K562 (cell line): ENCODE measurements at regions not wholly inside any gene's neighbourhood (a gene's known extent, or its start where the extent isn't known, plus 50 kb on each side); places are given as distances from the start of the nearest gene placed in this dataset.

ENCODE experiments used
- ATAC-seq: fragments of 200-7000 bp; cut with Tn5 transposase; 3 replicates; pipeline ENCODE4 v1.9.1; 2020; ENCODE audit warnings: moderate library complexity
- BruUV-seq: library from RNA; stranded (reverse); fragments of 400-500 nt; replicated peaks from 2 replicates; lab custom pipeline; 2021; lab: Mats Ljungman, UMichigan
- CTCF ChIA-PET: fragments of 300-600 bp; formaldehyde crosslinking; extraction: SDS; loops from one replicate; lab custom pipeline; 2021; ENCODE audit warnings: low intra/inter-chr PET ratio; lab: Yijun Ruan, JAX
- POLR2A ChIA-PET: fragments of 300-600, 350-650 bp; sonication (Branson Sonifier 250); formaldehyde crosslinking; extraction: SDS; loops from one replicate; lab custom pipeline; 2021; ENCODE audit warnings: antibody characterized with exemption, inconsistent platforms; lab: Yijun Ruan, JAX
- DNase-seq, 4 experiments: peaks; one replicate each; pipeline versions ENCODE4 v3.0.0 to v3.0.0-alpha.2; 2011 to 2018; ENCODE audit warnings: low spot score in 3 of 4, mixed read lengths in 3 of 4; ENCODE audit errors: extremely low read depth in 1 of 4
- FAIRE-seq: peaks from 2 replicates; lab custom pipeline; 2011; peaks lifted over from hg19 to GRCh38; lab: Jason Lieb, UNC
- H2AFZ ChIP-seq: 2 replicates; pipeline ENCODE4 v1.6.0; 2011; ENCODE audit warnings: low read depth, low read length, control low read depth, inconsistent platforms
- H3K27ac ChIP-seq: fragments of 200-600 bp; 3 replicates; pipeline ENCODE4 v1.8.0; 2011; ENCODE audit warnings: low read depth, mild to moderate bottlenecking, control low read depth, inconsistent platforms, low read length, moderate library complexity, mixed read lengths; ENCODE audit errors: extremely low read depth
- H3K27me3 ChIP-seq, 2 experiments: fragments of 300-600 bp in 1 of 2; 2 replicates in 1 of 2; 3 replicates in 1 of 2; pipeline versions ENCODE4 v1.6.0 to v1.8.0; 2011; ENCODE audit warnings: inconsistent platforms in 2 of 2, low read length in 2 of 2, mild to moderate bottlenecking in 1 of 2, mixed read lengths in 1 of 2, moderate library complexity in 1 of 2; ENCODE audit not compliant: control insufficient read depth in 2 of 2, insufficient read depth in 2 of 2
- H3K36me3 ChIP-seq: fragments of 300-600 bp; 3 replicates; pipeline ENCODE4 v1.8.0; 2011; ENCODE audit warnings: mild to moderate bottlenecking, low read length, inconsistent platforms; ENCODE audit not compliant: control insufficient read depth, insufficient read depth
- H3K4me1 ChIP-seq, 2 experiments: fragments of 200-600 bp in 1 of 2; replicated peaks in 1 of 2; 2 replicates in 1 of 2; 3 replicates in 1 of 2; pipeline versions ENCODE4 v1.5.1 to v1.8.0; 2011; ENCODE audit warnings: inconsistent platforms in 2 of 2, low read length in 2 of 2, mild to moderate bottlenecking in 1 of 2, mixed read lengths in 1 of 2, moderate library complexity in 1 of 2; ENCODE audit not compliant: control insufficient read depth in 2 of 2, insufficient read depth in 2 of 2
- H3K4me2 ChIP-seq: 2 replicates; pipeline ENCODE4 v1.6.1; 2011; ENCODE audit warnings: low read length, control low read depth, inconsistent platforms, mixed read lengths; ENCODE audit not compliant: insufficient read depth
- H3K4me3 ChIP-seq: fragments of 200-600 bp; sonication (generic), shearing (Covaris generic); 2 replicates; pipeline ENCODE4 v1.5.1; 2016; ENCODE audit warnings: control low read depth, inconsistent platforms
- H3K79me2 ChIP-seq: fragments of 200-600 bp; 3 replicates; pipeline ENCODE4 v1.8.0; 2011; ENCODE audit warnings: low read length, inconsistent platforms; ENCODE audit not compliant: control insufficient read depth, insufficient read depth
- H3K9ac ChIP-seq, 2 experiments: 2 replicates each; pipeline versions ENCODE4 v1.6.0 to v1.6.1; 2011; ENCODE audit warnings: low read depth in 2 of 2, low read length in 2 of 2, control low read depth in 1 of 2, inconsistent platforms in 1 of 2, mild to moderate bottlenecking in 1 of 2, mixed read lengths in 1 of 2; ENCODE audit not compliant: insufficient read depth in 1 of 2
- H3K9me1 ChIP-seq: one replicate; pipeline ENCODE4 v1.6.0; 2011; ENCODE audit warnings: inconsistent platforms, mild to moderate bottlenecking, low read length, moderate library complexity; ENCODE audit not compliant: control insufficient read depth, insufficient read depth
- H3K9me3 ChIP-seq: replicated peaks from 2 replicates; pipeline ENCODE4 v1.5.1; 2011; ENCODE audit warnings: low read depth, low read length, inconsistent platforms; ENCODE audit not compliant: control insufficient read depth, insufficient read depth
- H4K20me1 ChIP-seq: replicated peaks from 2 replicates; pipeline ENCODE4 v1.6.1; 2011; ENCODE audit warnings: low read length, inconsistent platforms, mixed read lengths; ENCODE audit not compliant: control insufficient read depth, insufficient read depth
- CCNT2 ChIP-seq: IDR thresholded peaks from 2 replicates; pipeline ENCODE4 v1.6.1; 2011; ENCODE audit warnings: borderline replicate concordance, low read depth, mild to moderate bottlenecking, moderate library complexity, mixed read lengths, low read length; ENCODE audit not compliant: insufficient read length; ENCODE audit errors: extremely low read depth
- CHCHD3 ChIP-seq: fragments of 250-450 bp; sonication (Bioruptor Pico); IDR thresholded peaks from 2 replicates; pipeline ENCODE4 v2.1.2; 2022; ENCODE audit warnings: mild to moderate bottlenecking
- EGR1 ChIP-seq: fragments of 450-650 bp; conservative IDR thresholded peaks from 2 replicates; pipeline ENCODE4 v1.6.1; 2017; ENCODE audit warnings: mild to moderate bottlenecking
- HNRNPUL1 ChIP-seq: fragments of 200-400 bp; formaldehyde crosslinking; IDR thresholded peaks from 2 replicates; pipeline ENCODE4 v1.6.1; 2017; ENCODE audit warnings: low read length
- SMARCC2 ChIP-seq: fragments of 450-650 bp; IDR thresholded peaks from 2 replicates; pipeline ENCODE4 v1.6.1; 2017; ENCODE audit warnings: antibody characterized with exemption, moderate library complexity, mild to moderate bottlenecking, low read depth
- SPI1 ChIP-seq: IDR thresholded peaks from 2 replicates; pipeline ENCODE4 v1.6.1; 2011; ENCODE audit warnings: low read depth, low read length, control low read depth, borderline replicate concordance
- SRSF7 ChIP-seq: fragments of 200-400 bp; formaldehyde crosslinking; optimal IDR thresholded peaks from 2 replicates; pipeline ENCODE3; 2017; ENCODE audit warnings: mild to moderate bottlenecking, low read depth, low read length
- ZBTB9 ChIP-seq: fragments of 450-650 bp; formaldehyde crosslinking; IDR thresholded peaks from 2 replicates; pipeline ENCODE4 v1.4.0; 2020; ENCODE audit warnings: mild to moderate bottlenecking, moderate library complexity
- ZNF282 ChIP-seq: sonication (generic); formaldehyde crosslinking; IDR thresholded peaks from 2 replicates; pipeline ENCODE4 v1.8.1; 2023; ENCODE audit warnings: missing genetic modification reagents
- ZNF699 ChIP-seq: fragments of 250-450 bp; sonication (Bioruptor Pico); IDR thresholded peaks from 2 replicates; pipeline ENCODE4 v1.8.0; 2021; ENCODE audit warnings: mild to moderate bottlenecking, moderate library complexity; ENCODE audit not compliant: insufficient replicate concordance
- ZNF766 ChIP-seq: fragments of 200-800 bp; sonication (Bioruptor generic); conservative IDR thresholded peaks from 2 replicates; pipeline ENCODE4 v1.6.1; 2016; ENCODE audit warnings: missing genetic modification characterization, missing compliant biosample characterization
- WGBS: fragments of 100-300 bp; shearing (Covaris generic); methylation state at CpG from one replicate; pipeline ENCODE4 v1.1.6; 2016; ENCODE audit warnings: low coverage, mixed read lengths; ENCODE audit not compliant: insufficient coverage; ENCODE audit errors: missing lambda C conversion rate; 5-methylcytosine and 5-hydroxymethylcytosine counted together
- in situ Hi-C: fragments of 300-500 bp; cut with MboI; formaldehyde crosslinking; loops from 4 replicates; pipeline ENCODE4 v1.15.0; 2018; ENCODE audit warnings: inconsistent platforms, mixed read lengths
- intact Hi-C: fragments of 100-400 bp; cut with micrococcal nuclease; formaldehyde crosslinking; loops from 2 replicates; pipeline ENCODE4 v1.14.2; 2022

- BruUV-seq: no TSS peak
Observed at GRCh38 chr13:84959818-84960217, 839.4 kb downstream of the SLITRK6 start.

More at GRCh38 chr13:84959818-84960217, 839.4 kb downstream of the SLITRK6 start:
- H3K4me1 ChIP-seq: no peaks in the 10 kb centered on the region
- no peak overlapping the region for H3K9ac ChIP-seq
- no peak overlapping the region for H3K4me3 ChIP-seq
- H3K27ac ChIP-seq: no peak overlapping the region
- WGBS: 0% methylated on average over 2 of the region's 2 CpGs
- H3K27me3 ChIP-seq: no peaks in the 10 kb centered on the region
- intact Hi-C loops: no loop called here
- H3K79me2 ChIP-seq: no peaks in the 10 kb centered on the region
- no peaks in the 10 kb centered on the region for H4K20me1 ChIP-seq
- H3K4me2 ChIP-seq: no peak overlapping the region
- H3K9me1 ChIP-seq: no peaks in the 10 kb centered on the region
- ChIA-PET CTCF (no interaction called here), POLR2A (no interaction called here)
- FAIRE-seq (no peak), DNase-seq (no peak), ATAC-seq (no peak)
- H3K9me3 ChIP-seq: no peaks in the 10 kb centered on the region
- no peak overlapping the region for H2AFZ ChIP-seq
- in situ Hi-C loops: no loop called here
- no peaks in the 10 kb centered on the region for H3K36me3 ChIP-seq
- TF ChIP-seq SRSF7: no peak
- TF ChIP-seq CCNT2: no peak
- no peak for TF ChIP-seq ZNF766
- TF ChIP-seq ZNF699: no peak
- TF ChIP-seq SPI1: no peak
- no peak for TF ChIP-seq ZNF282 (CRISPR knock-in tag)
- no peak for TF ChIP-seq CHCHD3 (CRISPR knock-in tag)
- no peak for TF ChIP-seq EGR1
- TF ChIP-seq HNRNPUL1: no peak
- no peak for TF ChIP-seq SMARCC2
- no peak for TF ChIP-seq ZBTB9 (CRISPR knock-in tag)
